ENCODE measurements at regions not wholly inside any gene's neighbourhood (a gene's known extent, or its start where the extent isn't known, plus 50 kb on each side); places are given as distances from the start of the nearest gene placed in this dataset.

DNA sequence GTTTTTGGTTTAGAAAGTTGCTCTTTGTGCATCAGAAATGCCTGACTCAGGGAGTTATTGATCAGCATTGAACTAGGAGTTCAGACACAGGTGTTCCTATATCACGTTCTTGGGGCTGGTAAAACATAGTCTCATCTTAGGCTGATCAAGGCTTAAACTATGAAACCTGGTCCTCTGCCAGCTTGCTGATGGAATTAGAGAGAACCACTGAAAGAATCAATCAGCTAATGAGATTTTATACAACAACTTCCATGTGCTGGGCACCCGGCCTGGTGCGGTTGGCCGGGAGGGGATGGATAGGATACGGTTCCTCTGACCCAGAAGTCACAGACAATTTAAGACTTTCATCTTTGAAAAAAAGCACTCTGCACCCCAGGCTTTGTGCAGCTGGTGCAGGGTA, 164.9 kb downstream of the RDH14 start:
- TF ChIP-seq, protein P1, sequence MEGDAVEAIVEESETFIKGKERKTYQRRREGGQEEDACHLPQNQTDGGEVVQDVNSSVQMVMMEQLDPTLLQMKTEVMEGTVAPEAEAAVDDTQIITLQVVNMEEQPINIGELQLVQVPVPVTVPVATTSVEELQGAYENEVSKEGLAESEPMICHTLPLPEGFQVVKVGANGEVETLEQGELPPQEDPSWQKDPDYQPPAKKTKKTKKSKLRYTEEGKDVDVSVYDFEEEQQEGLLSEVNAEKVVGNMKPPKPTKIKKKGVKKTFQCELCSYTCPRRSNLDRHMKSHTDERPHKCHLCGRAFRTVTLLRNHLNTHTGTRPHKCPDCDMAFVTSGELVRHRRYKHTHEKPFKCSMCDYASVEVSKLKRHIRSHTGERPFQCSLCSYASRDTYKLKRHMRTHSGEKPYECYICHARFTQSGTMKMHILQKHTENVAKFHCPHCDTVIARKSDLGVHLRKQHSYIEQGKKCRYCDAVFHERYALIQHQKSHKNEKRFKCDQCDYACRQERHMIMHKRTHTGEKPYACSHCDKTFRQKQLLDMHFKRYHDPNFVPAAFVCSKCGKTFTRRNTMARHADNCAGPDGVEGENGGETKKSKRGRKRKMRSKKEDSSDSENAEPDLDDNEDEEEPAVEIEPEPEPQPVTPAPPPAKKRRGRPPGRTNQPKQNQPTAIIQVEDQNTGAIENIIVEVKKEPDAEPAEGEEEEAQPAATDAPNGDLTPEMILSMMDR (IDR thresholded peaks at IDR 0.05) = no peak
- TF ChIP-seq POLR2A (IDR thresholded peaks at IDR 0.05) = no peak
